GM18858 (cell line): ENCODE measurements at regions not wholly inside any gene's neighbourhood (a gene's known extent, or its start where the extent isn't known, plus 50 kb on each side); places are given as distances from the start of the nearest gene placed in this dataset.

Experiments
- ATAC-seq: cut with Tn5 transposase; IDR thresholded peaks from one replicate; pipeline ENCODE4 v1.9.1; 2021; ENCODE audit not compliant: unreplicated experiment

- no peak for ATAC-seq
Measured at GRCh38 chr11:119550053-119550752, 127.2 kb upstream of the THY1 start.

GRCh38 chr11:119547511-119547910, 124.5 kb upstream of the THY1 start:
- no peak for ATAC-seq

- ATAC-seq, result no peak
Measured at GRCh38 chr11:119545978-119546915, 123.3 kb upstream of the THY1 start.

- ATAC-seq, result no peak
Measured at GRCh38 chr11:119540370-119541125, 117.6 kb upstream of the THY1 start.

GRCh38 chr11:119539583-119539982, 116.6 kb upstream of the THY1 start:
- no peak for ATAC-seq

- no peak for ATAC-seq
Measured at GRCh38 chr11:119538753-119539152, 115.8 kb upstream of the THY1 start.

- ATAC-seq, result no peak
Measured at GRCh38 chr11:119537306-119538253, 114.6 kb upstream of the THY1 start.

- no peak for ATAC-seq
Measured at GRCh38 chr11:119536801-119537200, 113.8 kb upstream of the THY1 start.

GRCh38 chr11:119533921-119534736, 111.2 kb upstream of the THY1 start:
- ATAC-seq, result no peak

- ATAC-seq, result no peak
Measured at GRCh38 chr11:119533462-119533861, 110.5 kb upstream of the THY1 start.

GRCh38 chr11:119532551-119532950, 109.6 kb upstream of the THY1 start:
- no peak for ATAC-seq

GRCh38 chr11:119531623-119532022, 108.7 kb upstream of the THY1 start:
- ATAC-seq, result no peak

GRCh38 chr11:119531056-119531455, 108.1 kb upstream of the THY1 start:
- no peak for ATAC-seq

- no peak for ATAC-seq
Measured at GRCh38 chr11:119530509-119530908, 107.5 kb upstream of the THY1 start.

- ATAC-seq, result no peak
Measured at GRCh38 chr11:119529936-119530335, 107.0 kb upstream of the THY1 start.

- ATAC-seq, result no peak
Measured at GRCh38 chr11:119529063-119529845, 106.3 kb upstream of the THY1 start.

- ATAC-seq, result no peak
Measured at GRCh38 chr11:119525867-119526196, 102.9 kb upstream of the THY1 start.

GRCh38 chr11:119525180-119525866, 102.4 kb upstream of the THY1 start:
- ATAC-seq, result no peak
